Activated CD4-positive, alpha-beta T cell treated with anti-CD3 and anti-CD28 coated beads, Interleukin-2, amount 50 U/mL, for 1 hour (primary cell): ENCODE measurements at regions not wholly inside any gene's neighbourhood (a gene's known extent, or its start where the extent isn't known, plus 50 kb on each side); places are given as distances from the start of the nearest gene placed in this dataset.
A peak's percentile ranks its signal among the peaks of the same experiment; 100 is the strongest.

ENCODE experiments used
- DNase-seq: peaks from one replicate; pipeline ENCODE4 v3.0.0-alpha.2; 2020

DNA sequence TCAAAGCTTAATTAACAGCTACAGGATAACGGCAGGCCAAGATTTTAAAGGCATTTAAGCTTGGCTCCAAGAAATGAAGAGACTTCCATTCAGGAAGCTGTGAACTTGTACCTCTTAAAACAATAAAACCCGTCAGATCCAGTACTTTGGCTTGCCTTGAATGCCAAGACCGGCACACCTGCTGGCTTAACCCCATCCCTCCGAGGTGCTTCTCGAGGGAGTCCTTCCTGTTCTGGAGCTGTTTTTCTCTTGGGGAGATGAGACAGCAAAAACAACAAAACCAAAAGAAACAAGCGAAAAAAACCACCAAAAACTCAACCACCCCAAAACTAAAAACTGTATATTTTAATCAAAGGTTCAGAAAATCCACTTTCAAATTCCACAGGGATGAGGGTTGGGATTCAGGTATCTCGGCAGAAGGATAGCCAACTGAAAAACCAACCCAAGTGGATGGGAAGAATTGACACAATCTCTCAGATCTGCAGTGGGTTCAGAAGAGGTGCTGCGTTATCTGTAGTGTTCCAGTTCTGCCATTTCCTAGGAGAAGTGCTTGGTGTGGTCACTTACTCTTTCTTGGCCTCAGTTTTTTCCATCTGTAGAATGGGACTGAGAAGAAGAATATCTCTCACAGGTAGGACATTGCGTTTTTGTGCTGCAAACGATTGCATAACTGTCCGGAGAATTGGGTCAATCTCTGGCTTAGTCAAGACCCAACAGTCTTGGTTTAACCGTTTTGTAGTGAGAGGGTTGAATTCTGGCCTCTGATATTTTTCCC, 420.1 kb downstream of the VRK1 start:
- DNase-seq = no peak

DNA sequence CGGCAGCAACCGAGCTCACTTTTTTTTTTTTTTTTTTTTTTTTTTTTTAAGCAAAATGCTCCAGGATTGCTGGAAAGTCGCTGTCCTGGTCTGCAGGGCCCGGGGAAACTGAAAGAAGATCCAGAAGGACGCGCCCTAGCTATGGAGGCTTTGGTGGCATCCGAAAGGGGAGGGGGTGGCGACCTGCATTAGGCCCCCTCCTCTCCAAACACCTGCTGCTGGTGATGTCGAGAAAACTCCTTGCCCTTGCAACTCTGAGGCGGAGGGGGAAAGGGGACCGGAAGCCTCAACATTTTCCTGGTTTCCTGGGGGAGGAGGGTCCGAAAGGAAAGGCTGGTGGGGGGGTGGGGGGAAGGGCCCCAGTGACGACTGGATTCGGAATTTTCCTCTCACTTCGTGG, 421.1 kb downstream of the VRK1 start:
- DNase-seq = no peak

DNA sequence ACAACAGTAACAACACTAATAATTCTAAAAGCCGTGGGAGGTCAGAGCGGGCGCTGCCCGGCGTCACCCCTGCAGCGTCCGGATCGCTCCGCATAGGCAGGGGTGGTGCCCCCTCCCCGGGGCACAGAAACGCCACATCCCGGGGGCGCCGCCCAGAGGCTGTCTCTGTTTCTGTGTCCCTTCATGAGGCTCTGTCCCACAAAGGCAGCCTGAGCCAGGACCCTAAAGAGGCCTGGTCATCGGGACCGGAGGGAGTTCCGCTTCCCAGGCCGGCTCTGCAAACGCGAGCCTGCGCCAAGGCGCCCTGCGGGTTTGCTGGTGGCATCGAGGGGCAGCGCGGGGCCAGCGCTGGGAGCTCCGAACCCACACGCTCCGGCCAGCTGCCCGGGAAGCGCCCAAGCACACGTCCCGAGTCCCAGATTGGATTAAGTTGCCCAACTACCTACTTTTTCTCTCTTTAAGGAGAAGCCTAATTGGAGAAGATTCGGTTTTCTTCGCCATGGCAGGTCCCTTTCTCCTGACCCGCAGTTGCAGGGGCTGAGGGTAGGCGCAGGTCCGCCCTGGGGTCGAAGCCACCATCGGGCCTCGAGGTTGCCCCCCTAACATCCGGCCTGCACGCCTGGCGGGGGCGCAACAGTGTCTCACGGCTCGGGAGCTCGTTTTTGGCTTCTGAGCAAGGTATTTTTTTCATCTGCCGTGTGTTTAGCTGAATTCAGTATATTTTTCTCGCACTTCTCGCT, 421.7 kb downstream of the VRK1 start:
- peak; percentile 6 for DNase-seq

DNA sequence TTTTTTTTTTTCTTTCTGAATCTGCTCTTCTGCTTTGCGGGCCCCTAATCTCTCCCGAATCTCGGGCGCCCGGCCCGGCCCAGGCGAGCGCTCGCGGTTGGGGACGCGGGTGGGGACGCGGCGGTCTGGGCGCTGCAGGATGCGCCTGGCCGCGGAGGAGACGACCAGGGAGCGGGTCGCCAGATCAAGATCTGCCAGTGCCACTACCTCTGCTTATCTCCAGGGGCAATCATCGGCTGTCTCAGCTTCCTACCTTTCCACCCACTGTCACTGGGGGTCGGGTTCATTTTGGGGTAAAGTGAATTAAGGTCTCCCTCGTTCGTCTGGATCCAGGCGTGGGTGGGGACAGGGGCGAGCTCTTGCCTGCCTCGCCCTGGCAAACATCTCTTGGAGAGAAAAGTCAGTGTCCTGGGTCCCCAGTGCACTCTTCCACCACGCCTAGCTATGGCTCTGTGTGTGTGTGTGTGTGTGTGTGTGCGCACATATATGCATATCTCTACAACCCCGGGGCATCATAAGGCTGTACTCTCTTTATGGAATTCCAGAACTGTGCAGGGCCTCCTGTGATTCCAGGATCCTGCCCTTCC, 422.3 kb downstream of the VRK1 start:
- peak; percentile 5 for DNase-seq

DNA sequence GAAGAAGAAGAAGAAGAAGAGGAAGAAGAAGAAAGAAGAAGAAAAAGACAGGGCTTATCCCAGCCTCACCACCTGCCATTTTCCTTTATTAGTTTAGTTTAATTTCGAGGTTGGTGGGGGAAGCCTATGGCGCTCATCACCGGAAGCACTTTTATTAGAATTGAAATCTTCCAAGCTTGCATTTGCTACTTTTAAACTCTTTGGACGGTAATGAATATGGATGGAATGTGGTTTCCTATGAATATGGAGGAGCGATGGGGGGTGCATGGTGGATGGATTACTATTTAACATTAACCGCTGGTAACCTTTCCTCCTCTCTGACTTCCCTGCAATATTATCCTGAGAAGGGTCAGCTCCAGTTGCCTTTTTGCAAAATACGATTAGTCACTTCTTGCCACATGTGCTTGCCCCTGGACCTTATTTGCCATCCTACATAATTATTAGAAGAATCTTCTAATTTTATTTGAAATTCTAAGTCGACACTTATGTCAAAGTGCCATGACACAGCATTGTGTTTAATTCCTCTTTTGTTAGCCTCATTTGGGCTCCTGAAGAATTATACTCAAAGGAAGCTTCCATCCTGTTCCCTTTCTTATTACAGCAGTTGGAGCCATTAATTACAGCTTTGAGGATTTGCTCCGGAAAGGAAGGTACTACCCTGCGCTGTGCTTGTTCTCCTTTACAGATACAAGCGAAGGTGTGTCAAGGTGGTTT, 424.5 kb downstream of the VRK1 start:
- DNase-seq = no peak

DNA sequence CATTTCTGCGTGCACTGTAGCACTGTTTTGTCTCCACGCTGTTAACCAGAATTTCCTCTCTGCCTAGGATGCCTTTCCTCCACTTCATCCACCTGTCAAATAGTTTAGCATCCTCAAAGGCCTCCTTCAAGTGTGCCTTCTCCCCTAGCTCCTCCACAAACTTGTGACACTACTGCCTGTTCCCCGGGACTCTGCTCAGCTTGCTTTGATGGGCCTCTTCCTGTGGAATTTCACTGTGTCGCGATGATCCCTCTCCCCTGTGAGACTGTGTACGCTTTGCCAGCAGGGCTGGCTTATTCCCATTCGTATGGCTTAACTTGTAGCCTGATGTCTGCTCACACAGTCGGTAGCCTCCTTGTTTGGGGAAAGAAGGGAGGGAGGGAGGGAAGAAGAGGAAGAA, 426.8 kb downstream of the VRK1 start:
- DNase-seq = no peak

DNA sequence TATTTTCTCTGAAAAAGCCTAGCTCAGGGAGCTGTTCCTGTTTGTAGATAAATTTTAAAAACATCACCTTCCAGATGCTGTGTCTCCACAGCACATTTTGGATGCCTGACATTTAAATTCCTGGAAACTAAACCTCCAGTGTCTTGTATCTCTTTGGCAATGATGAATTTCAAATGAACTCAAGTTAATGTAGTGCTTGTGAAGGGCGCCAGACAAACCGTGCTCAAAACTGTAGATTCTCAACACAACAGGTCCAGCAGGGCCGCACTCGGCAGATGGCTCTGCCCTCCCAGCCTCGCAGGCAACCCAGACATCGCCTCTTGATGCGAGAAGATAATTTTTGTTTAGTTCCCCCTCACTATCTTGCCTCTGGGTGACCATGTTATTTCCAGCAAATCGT, 432.9 kb downstream of the VRK1 start:
- DNase-seq = no peak

DNA sequence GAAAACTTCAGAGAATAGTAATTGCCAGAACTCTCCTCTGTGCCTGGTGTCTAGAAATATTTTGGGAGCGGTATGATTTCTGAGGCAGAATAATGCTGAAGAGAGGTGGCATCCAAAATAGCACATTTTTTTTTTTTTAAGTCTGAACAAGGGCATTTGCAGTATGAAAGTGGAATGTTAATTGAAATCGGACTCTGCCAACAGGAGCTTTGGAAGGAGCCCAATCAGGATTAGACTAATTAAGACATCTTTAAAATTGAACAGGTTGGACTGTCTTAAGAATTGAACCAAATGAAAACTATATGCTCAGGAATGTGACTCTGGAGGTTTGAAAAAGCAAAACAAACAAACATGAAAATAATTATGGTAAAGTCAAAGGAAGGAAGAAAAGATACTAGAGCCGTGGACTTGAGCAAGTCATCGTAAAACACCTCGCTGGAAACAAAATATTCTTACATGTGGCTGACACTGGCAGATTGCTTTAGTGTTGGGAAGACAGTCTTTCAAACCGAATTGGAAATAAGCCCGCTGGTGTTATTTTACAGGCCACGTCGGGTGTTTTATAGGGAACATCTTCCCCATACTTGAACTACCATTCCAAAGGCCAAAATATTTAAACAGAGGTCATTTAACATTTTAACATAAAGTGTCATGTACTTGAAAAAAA, 436.3 kb downstream of the VRK1 start:
- no peak for DNase-seq

DNA sequence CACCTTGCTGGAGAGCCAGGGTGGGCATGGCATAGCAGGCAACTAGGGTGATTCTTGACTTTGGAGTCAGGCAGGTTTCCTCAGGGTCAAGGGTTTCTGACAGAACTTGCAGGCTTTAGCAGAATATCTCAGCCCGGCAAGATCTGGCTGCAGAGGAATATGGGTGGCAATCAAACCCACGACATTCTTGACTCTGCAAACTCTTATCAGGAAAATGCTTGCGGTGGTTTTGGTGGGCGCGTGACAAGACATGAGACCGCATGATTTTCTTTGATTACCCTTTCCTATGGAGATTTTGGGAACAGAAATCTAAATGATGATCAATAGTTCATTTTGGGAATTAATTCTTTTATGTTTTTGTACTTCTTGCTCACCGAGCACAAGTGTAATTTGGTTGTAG, 449.5 kb downstream of the VRK1 start:
- DNase-seq = no peak

DNA sequence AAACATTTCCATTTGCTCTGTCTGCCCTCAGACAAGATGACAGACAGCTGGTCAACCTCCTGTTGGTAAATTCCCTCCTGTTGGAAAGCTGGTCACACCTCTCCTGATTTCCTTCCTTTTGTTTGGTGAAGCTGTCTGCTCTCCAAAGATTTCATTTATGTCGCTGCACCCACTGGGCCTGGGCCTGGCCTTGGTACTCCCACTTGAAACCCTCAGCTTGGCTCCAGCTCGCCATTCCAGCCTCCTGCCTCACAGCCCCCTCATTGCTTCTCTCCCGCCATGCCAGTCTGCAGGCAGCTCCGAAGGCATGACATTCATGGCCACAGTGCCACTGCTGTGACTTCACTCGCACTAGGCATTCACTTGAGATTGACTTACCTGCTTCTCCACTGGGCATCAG, 451.8 kb downstream of the VRK1 start:
- DNase-seq = no peak

DNA sequence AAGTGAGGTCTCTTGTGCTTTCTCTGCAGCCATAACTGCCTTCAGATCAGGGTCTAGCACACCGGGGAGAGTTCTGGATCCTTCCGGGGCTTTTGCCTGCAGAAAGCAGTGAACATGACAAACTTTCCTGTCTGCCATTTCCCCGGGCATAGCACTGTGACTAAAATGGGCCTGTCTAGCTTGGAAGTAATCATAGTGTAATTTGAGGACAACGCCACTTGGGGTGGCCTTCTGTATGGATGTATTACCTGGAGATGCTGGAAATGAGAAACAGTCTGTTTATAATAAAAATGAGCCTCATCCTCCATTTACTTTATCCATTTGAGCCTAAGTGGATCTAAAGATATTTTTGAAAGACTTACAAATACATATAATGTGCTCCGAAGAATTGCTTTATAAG, 453.7 kb downstream of the VRK1 start:
- no peak for DNase-seq

DNA sequence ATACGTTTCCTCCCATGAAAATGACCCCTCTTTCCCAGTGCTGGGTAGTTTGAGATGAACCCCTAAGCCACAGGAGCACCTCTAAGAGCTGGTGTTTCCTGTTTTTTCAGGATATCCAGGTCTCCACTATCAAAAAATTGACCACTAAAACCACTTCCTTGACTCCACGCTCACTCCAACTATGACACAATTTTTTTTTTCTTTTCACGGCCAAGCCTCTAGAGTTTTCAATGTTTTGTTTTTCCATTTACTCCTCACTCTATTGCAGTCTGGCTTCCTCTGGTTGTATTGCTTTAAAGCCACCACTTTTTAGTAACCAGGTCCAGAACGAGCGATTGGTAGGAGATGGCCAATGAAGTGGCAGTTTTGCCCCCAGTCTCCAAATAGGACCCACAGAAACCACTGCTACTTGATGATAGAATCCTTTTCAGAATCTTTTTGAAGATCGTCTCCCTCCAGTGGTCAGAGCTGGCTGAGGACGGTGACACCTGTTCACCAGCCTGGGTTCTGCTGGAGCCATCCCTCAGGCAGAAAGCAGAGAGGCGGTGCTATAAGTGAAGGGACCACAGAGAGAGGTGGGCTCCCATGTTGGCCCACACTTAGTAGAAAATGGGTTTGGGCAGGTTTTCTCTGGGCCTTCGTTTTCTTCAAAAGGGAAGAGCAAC, 454.4 kb downstream of the VRK1 start:
- no peak for DNase-seq

DNA sequence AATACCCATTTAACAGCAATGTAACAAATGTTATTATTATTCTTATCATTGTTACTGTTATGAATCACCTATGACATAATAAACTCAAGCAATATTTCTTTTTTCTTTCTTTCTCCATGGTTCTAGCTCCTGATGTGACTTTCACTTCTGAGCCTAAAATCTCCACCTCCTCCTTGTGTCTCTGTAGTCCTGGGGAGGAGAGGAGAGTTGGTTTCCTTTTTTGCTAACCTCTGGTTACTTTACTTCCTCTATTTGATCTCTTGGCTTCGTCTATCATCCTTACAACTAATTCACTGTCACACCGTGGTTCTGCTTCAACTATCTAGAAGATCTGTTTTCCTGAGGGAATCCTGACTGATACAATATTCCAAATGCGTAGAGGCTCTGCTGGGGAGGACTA, 456.6 kb downstream of the VRK1 start:
- DNase-seq = no peak

DNA sequence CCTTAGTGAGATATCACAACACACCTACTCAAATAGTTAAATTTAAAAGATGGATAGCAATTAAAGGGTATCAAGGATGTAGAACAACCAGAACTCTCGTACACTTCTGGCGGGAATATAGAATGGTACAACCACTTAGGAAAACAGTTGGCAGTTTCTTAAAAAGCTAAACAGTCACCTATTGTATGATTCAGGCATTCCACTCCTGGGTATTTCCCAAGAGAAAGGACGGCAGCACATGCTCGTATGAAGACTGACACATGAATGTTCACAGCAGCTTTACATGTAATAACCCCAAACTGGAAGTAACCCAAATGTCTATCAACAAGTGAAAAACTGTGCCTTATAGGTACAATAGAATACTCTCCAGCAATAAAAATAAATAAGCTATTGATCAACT, 465.2 kb downstream of the VRK1 start:
- DNase-seq = no peak

DNA sequence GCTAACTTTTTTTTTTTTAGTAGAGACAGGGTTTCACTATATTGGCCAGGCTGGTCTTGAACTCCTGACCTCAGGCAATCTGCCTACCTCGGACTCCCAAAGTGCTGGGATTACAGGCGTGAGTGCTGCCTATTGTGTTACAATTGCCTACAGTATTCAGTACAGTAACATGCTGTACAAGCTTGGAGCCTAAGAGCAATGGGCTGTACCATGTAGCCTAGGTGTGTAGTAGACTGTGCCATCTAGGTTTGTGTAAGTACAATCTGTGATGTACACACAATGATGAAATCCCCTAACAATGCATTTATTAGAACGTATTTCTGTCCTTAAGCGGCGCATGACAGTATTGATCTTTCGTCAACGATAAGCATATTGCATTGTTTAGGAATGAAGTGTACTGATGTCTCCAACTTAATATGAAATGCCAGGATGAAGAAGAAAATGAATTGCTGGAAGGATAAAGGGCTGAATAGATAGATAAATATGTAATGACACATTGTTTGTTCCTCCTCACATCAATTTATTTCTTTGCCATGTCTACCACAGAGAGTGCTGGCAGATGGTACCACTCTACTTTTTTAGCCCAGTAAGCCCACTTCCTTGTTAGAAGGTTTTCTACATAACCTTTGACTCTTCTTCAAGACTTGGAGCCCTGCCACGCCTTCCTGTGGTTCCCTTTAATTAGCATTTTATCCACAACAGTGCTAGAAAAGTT, 467.5 kb downstream of the VRK1 start:
- DNase-seq = no peak

DNA sequence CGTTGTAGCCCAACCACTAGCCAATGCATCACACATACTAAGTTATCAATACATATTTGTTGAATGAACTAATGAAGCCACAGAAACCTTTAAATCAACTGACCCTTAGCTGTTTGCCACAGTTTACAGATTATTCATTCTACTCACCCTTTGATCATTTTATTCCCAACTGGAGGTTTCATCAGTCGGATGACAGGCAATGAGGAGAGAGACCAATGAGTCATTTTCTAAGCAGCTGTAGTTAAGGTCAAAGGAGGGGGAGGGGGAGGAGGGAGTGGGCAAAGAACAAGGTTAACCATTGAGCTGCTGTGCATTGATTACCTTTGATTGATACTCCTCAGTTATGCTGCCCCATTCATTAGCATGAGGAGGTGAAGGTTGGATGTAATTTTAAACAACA, 469.5 kb downstream of the VRK1 start:
- no peak for DNase-seq

DNA sequence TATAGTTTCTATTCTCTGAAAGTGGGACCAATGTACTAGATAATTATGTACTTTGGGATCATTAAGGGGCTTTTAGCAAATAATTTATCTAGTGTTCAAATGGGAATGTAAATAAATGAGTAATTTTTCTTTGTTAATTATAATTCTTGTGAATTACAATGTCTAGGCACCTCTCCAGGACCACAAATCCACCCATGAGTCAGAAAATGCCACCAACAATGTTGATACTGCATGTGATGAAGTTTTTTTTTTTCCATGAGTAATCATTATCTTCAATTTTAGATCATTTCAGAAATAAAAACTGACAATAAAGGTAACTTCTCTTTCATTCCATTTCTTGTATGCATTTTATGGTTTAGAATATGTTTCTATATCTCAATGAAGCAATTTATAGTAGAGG, 470.3 kb downstream of the VRK1 start:
- no peak for DNase-seq

DNA sequence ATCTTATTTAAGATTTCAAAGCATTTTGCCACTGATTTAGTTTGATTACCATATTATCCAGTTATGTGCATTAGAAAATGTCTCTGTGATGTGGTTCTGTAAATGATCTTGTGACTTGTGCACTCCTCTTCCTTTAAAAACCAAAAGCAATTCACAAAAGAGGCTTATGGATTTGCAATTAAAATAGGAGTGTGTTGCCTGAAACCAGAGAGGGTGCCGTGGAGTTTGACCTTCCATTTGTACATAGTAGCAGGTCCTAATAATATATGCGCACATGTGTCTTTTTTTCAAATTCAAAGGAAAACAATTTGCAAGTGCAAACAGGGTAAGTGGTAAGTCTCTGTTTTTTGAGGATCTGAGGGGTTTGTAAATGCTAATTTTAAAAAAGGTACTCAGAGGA, 470.9 kb downstream of the VRK1 start:
- no peak for DNase-seq

DNA sequence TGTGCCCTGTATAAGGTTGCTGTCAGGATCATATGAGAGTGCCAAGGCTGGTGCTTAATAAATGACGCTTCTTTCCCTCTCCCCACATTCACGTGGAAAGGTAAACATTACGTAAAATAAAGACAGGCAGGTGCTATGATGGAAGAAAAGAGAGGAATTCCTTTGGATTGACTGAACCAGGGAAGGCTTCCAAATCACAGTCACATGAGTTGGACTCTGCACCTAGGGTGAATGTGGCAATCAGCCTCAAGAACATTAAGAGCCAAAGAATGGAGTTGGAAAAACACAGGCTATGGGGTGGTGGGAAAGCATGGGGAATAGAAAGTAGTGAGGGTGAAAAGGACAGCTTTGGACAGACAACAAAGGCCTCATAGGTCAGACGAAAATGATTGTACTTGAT, 473.1 kb downstream of the VRK1 start:
- DNase-seq = no peak

DNA sequence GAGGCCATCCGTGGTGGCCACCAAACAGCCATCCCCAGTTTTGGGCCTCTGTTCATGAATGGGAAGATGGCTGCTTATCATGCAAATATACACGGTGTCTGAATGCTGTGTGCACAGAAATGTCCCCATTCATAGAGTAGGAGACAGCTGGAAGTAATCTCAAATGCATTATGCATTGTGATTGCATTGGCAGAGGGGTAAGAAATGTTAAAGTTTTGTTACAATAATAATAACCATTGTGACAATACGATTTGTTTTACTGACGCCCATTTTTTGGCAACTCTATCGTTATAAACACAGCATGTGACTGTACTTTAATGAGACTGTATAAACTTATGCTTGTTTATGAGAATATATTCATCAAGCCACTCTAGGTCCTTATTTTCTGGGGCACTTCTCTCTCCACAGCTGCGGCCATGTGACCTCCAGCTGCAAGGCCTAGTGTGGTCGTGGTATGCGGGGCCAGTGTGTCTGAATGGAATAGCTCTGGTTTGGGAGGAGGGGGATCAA, 474.3 kb downstream of the VRK1 start:
- no peak for DNase-seq

DNA sequence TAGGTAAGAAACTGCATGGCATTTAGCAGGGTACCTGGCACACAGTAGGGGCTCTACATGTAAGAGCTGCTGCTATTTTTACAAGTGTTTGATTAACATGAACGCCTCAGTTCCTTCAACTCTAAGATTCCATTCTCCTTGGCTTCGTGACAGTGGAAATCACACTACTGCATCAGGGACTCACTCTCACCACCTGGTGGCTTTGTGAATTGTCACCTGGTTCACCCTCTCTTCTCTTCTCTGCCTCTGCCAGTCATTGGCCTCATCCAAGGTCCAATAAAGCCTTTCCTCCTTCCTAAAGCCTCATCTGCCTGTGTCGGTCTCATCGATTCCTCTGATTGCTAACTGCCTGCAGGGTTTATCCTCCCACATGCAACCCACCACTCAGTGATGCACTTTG, 476.4 kb downstream of the VRK1 start:
- no peak for DNase-seq

DNA sequence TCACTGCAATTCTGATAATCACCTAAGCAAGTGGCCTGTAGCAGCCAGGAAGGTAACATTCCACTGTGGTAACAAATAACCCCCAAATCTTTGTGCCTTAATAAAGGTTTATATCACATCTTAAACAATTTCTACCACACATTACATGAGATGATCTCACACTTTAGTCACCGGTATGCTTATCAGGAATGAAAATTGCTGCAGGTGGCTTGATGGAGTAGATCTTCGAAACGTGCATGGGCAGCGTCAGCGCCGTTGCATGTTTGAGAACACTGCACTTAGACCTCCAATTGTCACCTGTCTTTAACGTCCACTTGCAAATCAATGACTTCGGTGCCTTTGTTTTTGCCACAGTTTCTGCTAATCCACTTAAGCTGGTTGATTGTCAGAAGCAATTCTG, 477.4 kb downstream of the VRK1 start:
- DNase-seq = no peak
